H1 (cell line): ENCODE measurements at regions not wholly inside any gene's neighbourhood (a gene's known extent, or its start where the extent isn't known, plus 50 kb on each side); places are given as distances from the start of the nearest gene placed in this dataset.
"Not testable (repeated sequence)": the region's sequence is repeated elsewhere in the genome, so short reads cannot be mapped to it uniquely, and the experiment has no call there.

Experiments used
- CTCF ChIA-PET: fragments of 300-600 bp; sonication (Branson Sonifier 250); formaldehyde crosslinking; loops from one replicate; lab custom pipeline; 2021; ENCODE audit not compliant: partially characterized antibody; lab: Charles Lee
- POLR2A ChIA-PET: fragments of 300-600 bp; sonication (Branson Sonifier 250); formaldehyde crosslinking; loops from one replicate; lab custom pipeline; 2021; ENCODE audit warnings: inconsistent platforms; ENCODE audit not compliant: partially characterized antibody; lab: Charles Lee
- DNase-seq, 2 experiments: peaks; one replicate each; pipeline versions ENCODE4 v3.0.0 to v3.0.0-alpha.2; 2010 to 2022; ENCODE audit warnings: low spot score in 2 of 2, low read depth in 1 of 2, mixed read lengths in 1 of 2
- FAIRE-seq: peaks from 2 replicates; lab custom pipeline; 2011; peaks lifted over from hg19 to GRCh38; lab: Jason Lieb, UNC
- H2AFZ ChIP-seq: 2 replicates; pipeline ENCODE4 v1.8.1; 2012; ENCODE audit warnings: low read length, inconsistent platforms
- H2AK5ac ChIP-seq: 2 replicates; pipeline ENCODE4 v1.6.1; 2013; ENCODE audit warnings: low read depth, low read length
- H2BK120ac ChIP-seq: replicated peaks from 2 replicates; pipeline ENCODE3; 2013; ENCODE audit warnings: low read depth, low read length, inconsistent platforms
- H2BK12ac ChIP-seq: 2 replicates; pipeline ENCODE4 v1.6.1; 2013; ENCODE audit warnings: low read depth, low read length
- H2BK15ac ChIP-seq: 2 replicates; pipeline ENCODE4 v1.6.1; 2013; ENCODE audit warnings: low read length
- H2BK20ac ChIP-seq: 2 replicates; pipeline ENCODE4 v1.6.1; 2013; ENCODE audit warnings: low read length
- H2BK5ac ChIP-seq: 2 replicates; pipeline ENCODE4 v1.6.1; 2013; ENCODE audit warnings: low read depth, low read length
- H3K14ac ChIP-seq: 2 replicates; pipeline ENCODE4 v1.6.1; 2013; ENCODE audit warnings: inconsistent platforms; ENCODE audit not compliant: insufficient read length
- H3K18ac ChIP-seq: 2 replicates; pipeline ENCODE4 v1.6.1; 2013; ENCODE audit warnings: low read length; ENCODE audit errors: extremely low read depth
- H3K23ac ChIP-seq: 2 replicates; pipeline ENCODE4 v1.6.1; 2013; ENCODE audit warnings: inconsistent platforms; ENCODE audit not compliant: insufficient read length
- H3K23me2 ChIP-seq: 2 replicates; pipeline ENCODE4 v1.6.1; 2013; ENCODE audit warnings: low read depth, low read length
- H3K27ac ChIP-seq: 2 replicates; pipeline ENCODE4 v1.6.1; 2011; ENCODE audit warnings: low read depth, low read length, inconsistent platforms
- H3K27me3 ChIP-seq, 4 experiments: replicated peaks in 1 of 4; 1 replicate in 1 of 4; 2 replicates in 3 of 4; pipeline versions ENCODE4 v1.6.1 to v1.8.1; 2011 to 2013; ENCODE audit warnings: low read length in 3 of 4, mild to moderate bottlenecking in 3 of 4, inconsistent platforms in 2 of 4, mixed read lengths in 2 of 4, moderate library complexity in 1 of 4; ENCODE audit not compliant: control insufficient read depth in 3 of 4, insufficient read depth in 3 of 4; ENCODE audit errors: extremely low read depth in 1 of 4
- H3K36me3 ChIP-seq, 4 experiments: 2 replicates each; pipeline versions ENCODE4 v1.6.1 to v1.8.1; 2011 to 2013; ENCODE audit warnings: mild to moderate bottlenecking in 4 of 4, low read length in 3 of 4, moderate library complexity in 2 of 4, control low read depth in 1 of 4, inconsistent platforms in 1 of 4; ENCODE audit not compliant: insufficient read depth in 4 of 4, control insufficient read depth in 2 of 4
- H3K4ac ChIP-seq: replicated peaks from 2 replicates; pipeline ENCODE3; 2013; ENCODE audit warnings: low read length, low read depth, mixed read lengths, inconsistent platforms; ENCODE audit not compliant: insufficient read length
- H3K4me1 ChIP-seq, 4 experiments: replicated peaks in 1 of 4; 1 replicate in 1 of 4; 2 replicates in 3 of 4; pipeline versions ENCODE4 v1.6.1 to v1.8.1; 2011 to 2013; ENCODE audit warnings: low read length in 3 of 4, inconsistent platforms in 2 of 4, mixed read lengths in 1 of 4; ENCODE audit not compliant: insufficient read depth in 4 of 4, control insufficient read depth in 3 of 4
- H3K4me2 ChIP-seq, 2 experiments: 2 replicates each; pipeline versions ENCODE4 v1.6.1 to v1.8.1; 2011 to 2013; ENCODE audit warnings: low read depth in 2 of 2, low read length in 2 of 2, control low read depth in 1 of 2, inconsistent platforms in 1 of 2, mild to moderate bottlenecking in 1 of 2; ENCODE audit not compliant: insufficient read depth in 1 of 2
- H3K4me3 ChIP-seq, 4 experiments: fragments of 200-600, 300-600 bp in 1 of 4; sonication (generic), shearing (Covaris generic), sonication (Bioruptor Twin) in 1 of 4; 2 replicates each; pipeline versions ENCODE4 v1.5.1 to v1.8.1; 2011 to 2016; ENCODE audit warnings: low read length in 4 of 4, low read depth in 3 of 4, control low read depth in 2 of 4, inconsistent platforms in 2 of 4, mild to moderate bottlenecking in 2 of 4, mixed read lengths in 1 of 4, moderate library complexity in 1 of 4; ENCODE audit not compliant: insufficient read depth in 2 of 4; ENCODE audit errors: extremely low read depth in 1 of 4
- H3K56ac ChIP-seq: replicated peaks from 2 replicates; pipeline ENCODE3; 2013; ENCODE audit warnings: low read depth, mild to moderate bottlenecking, mixed read lengths, low read length, inconsistent platforms; ENCODE audit not compliant: insufficient read length
- H3K79me1 ChIP-seq: 2 replicates; pipeline ENCODE4 v1.6.1; 2013; ENCODE audit warnings: low read depth, low read length, control low read depth
- H3K79me2 ChIP-seq, 2 experiments: 2 replicates each; pipeline versions ENCODE4 v1.6.1 to v1.8.1; 2012 to 2013; ENCODE audit warnings: low read length in 2 of 2, mild to moderate bottlenecking in 2 of 2, inconsistent platforms in 1 of 2; ENCODE audit not compliant: insufficient read depth in 2 of 2, control insufficient read depth in 1 of 2
- H3K9ac ChIP-seq, 4 experiments: replicated peaks in 1 of 4; 1 replicate in 1 of 4; 2 replicates in 3 of 4; pipeline versions ENCODE4 v1.6.1 to v1.8.1; 2011 to 2013; ENCODE audit warnings: low read depth in 3 of 4, low read length in 3 of 4, control low read depth in 2 of 4, mild to moderate bottlenecking in 2 of 4, moderate library complexity in 2 of 4, inconsistent platforms in 1 of 4; ENCODE audit errors: extremely low read depth in 1 of 4
- H3K9me3 ChIP-seq, 2 experiments: 2 replicates each; pipeline versions ENCODE4 v1.6.1 to v1.8.1; 2012 to 2013; ENCODE audit warnings: mild to moderate bottlenecking in 2 of 2, moderate library complexity in 2 of 2, control low read depth in 1 of 2, inconsistent platforms in 1 of 2, low read depth in 1 of 2, low read length in 1 of 2, mixed read lengths in 1 of 2; ENCODE audit not compliant: insufficient read depth in 2 of 2
- H4K20me1 ChIP-seq, 2 experiments: replicated peaks in 1 of 2; 2 replicates each; pipeline versions ENCODE3 to v1.8.1; 2011 to 2013; ENCODE audit warnings: inconsistent platforms in 2 of 2, low read length in 2 of 2, mild to moderate bottlenecking in 1 of 2; ENCODE audit not compliant: insufficient read depth in 2 of 2, control insufficient read depth in 1 of 2
- H4K5ac ChIP-seq: 2 replicates; pipeline ENCODE4 v1.6.1; 2013; ENCODE audit warnings: low read length, low read depth, mixed read lengths, inconsistent platforms; ENCODE audit not compliant: insufficient read length
- H4K8ac ChIP-seq: 2 replicates; pipeline ENCODE4 v1.8.0; 2013; ENCODE audit warnings: mild to moderate bottlenecking, moderate library complexity, low read length, inconsistent platforms; ENCODE audit not compliant: insufficient read depth; ENCODE audit errors: extremely low read depth
- H4K91ac ChIP-seq: replicated peaks from 2 replicates; pipeline ENCODE3; 2013; ENCODE audit warnings: low read length, mixed read lengths, inconsistent platforms; ENCODE audit not compliant: insufficient read length
- WGBS, 2 experiments: shearing (Covaris generic) in 1 of 2; methylation state at CpG; one replicate each; pipeline versions ENCODE4 v1.1.6 to v1.1.7; 2013 to 2015; ENCODE audit warnings: low lambda C conversion rate in 2 of 2, mixed read lengths in 2 of 2, inconsistent platforms in 1 of 2, low coverage in 1 of 2, missing lambda C conversion rate in 1 of 2; ENCODE audit not compliant: insufficient replicate concordance in 2 of 2, insufficient coverage in 1 of 2, insufficient read length in 1 of 2; ENCODE audit errors: extremely low coverage in 1 of 2, missing lambda C conversion rate in 1 of 2; 5-methylcytosine and 5-hydroxymethylcytosine counted together

- H2BK20ac ChIP-seq, H3K56ac ChIP-seq, H3K36me3 ChIP-seq, H2BK5ac ChIP-seq, H2BK120ac ChIP-seq, H3K4me2 ChIP-seq, H2AK5ac ChIP-seq, H3K4ac ChIP-seq, H3K14ac ChIP-seq, H4K5ac ChIP-seq, H3K79me1 ChIP-seq, FAIRE-seq, H3K9ac ChIP-seq, H3K23ac ChIP-seq, H4K8ac ChIP-seq, H4K20me1 ChIP-seq, H3K4me3 ChIP-seq, H3K23me2 ChIP-seq, H3K27me3 ChIP-seq, H2BK15ac ChIP-seq, POLR2A ChIA-PET, CTCF ChIA-PET, H3K4me1 ChIP-seq, H3K27ac ChIP-seq, H2AFZ ChIP-seq, H2BK12ac ChIP-seq, H3K79me2 ChIP-seq, H4K91ac ChIP-seq, DNase-seq, H3K18ac ChIP-seq, H3K9me3 ChIP-seq: not testable (repeated sequence)
- WGBS, 2 experiments = 94% methylated on average over 23 of the region's 25 CpGs; no CpG with 5 or more reads in 1 of the 2 experiments
These were observed 515.4 kb downstream of the PID1 start for GRCh38 chr2:228755661-228756060.
